Umbilical cord (tissue), 1 donor: ENCODE measurements at regions not wholly inside any gene's neighbourhood (a gene's known extent, or its start where the extent isn't known, plus 50 kb on each side); places are given as distances from the start of the nearest gene placed in this dataset.

ENCODE experiments used
- DNase-seq: peaks from one replicate; pipeline ENCODE4 v3.0.0-alpha.2; 2015; ENCODE audit warnings: low spot score

GRCh38 chr2:200054681-200055468 lies 99.5 kb downstream of the MAIP1 start:
- DNase-seq = no peak

GRCh38 chr2:200056105-200056504 lies 100.7 kb downstream of the MAIP1 start:
- DNase-seq = no peak

- DNase-seq = no peak
Observed at GRCh38 chr2:200063155-200063554, 107.8 kb downstream of the MAIP1 start.

- DNase-seq = no peak
Observed at GRCh38 chr2:200064879-200065278, 109.5 kb downstream of the MAIP1 start.

- no peak for DNase-seq
Observed at GRCh38 chr2:200065477-200065876, 110.1 kb downstream of the MAIP1 start.

- no peak for DNase-seq
Observed at GRCh38 chr2:200066417-200066816, 111.0 kb downstream of the MAIP1 start.

- no peak for DNase-seq
Observed at GRCh38 chr2:200068642-200069041, 113.3 kb downstream of the MAIP1 start.

- peak; percentile 85 for DNase-seq
Observed at GRCh38 chr2:200077210-200077650, 121.8 kb downstream of the MAIP1 start.

- DNase-seq = peak; percentile 75
Observed at GRCh38 chr2:200077838-200078237, 122.5 kb downstream of the MAIP1 start.

GRCh38 chr2:200079356-200079755 lies 124.0 kb downstream of the MAIP1 start:
- DNase-seq = no peak

- no peak for DNase-seq
Observed at GRCh38 chr2:200081236-200081635, 125.9 kb downstream of the MAIP1 start.

GRCh38 chr2:200081811-200082210 lies 126.4 kb downstream of the MAIP1 start:
- no peak for DNase-seq

GRCh38 chr2:200084036-200084435 lies 128.7 kb downstream of the MAIP1 start:
- DNase-seq = no peak

- DNase-seq = peak; percentile 96
Observed at GRCh38 chr2:200086911-200087310, 131.5 kb downstream of the MAIP1 start.

GRCh38 chr2:200087451-200087850 lies 132.1 kb downstream of the MAIP1 start:
- DNase-seq = no peak

GRCh38 chr2:200089040-200089755 lies 133.8 kb downstream of the MAIP1 start:
- peak; percentile 43 for DNase-seq

GRCh38 chr2:200089756-200090109 lies 134.4 kb downstream of the MAIP1 start:
- no peak for DNase-seq

GRCh38 chr2:200090683-200091082 lies 135.3 kb downstream of the MAIP1 start:
- DNase-seq = no peak

- no peak for DNase-seq
Observed at GRCh38 chr2:200091126-200091525, 135.7 kb downstream of the MAIP1 start.

- DNase-seq = no peak
Observed at GRCh38 chr2:200092235-200092634, 136.9 kb downstream of the MAIP1 start.

GRCh38 chr2:200095436-200095835 lies 140.1 kb downstream of the MAIP1 start:
- DNase-seq = no peak

- DNase-seq = no peak
Observed at GRCh38 chr2:200099256-200099655, 143.9 kb downstream of the MAIP1 start.

GRCh38 chr2:200100027-200100426 lies 144.6 kb downstream of the MAIP1 start:
- DNase-seq = no peak
